NCI-H1092 treated with DMSO at 0.1 percent for 48 hours (cell line): ENCODE measurements at regions not wholly inside any gene's neighbourhood (a gene's known extent, or its start where the extent isn't known, plus 50 kb on each side); places are given as distances from the start of the nearest gene placed in this dataset.
"Not testable (repeated sequence)": the region's sequence is repeated elsewhere in the genome, so short reads cannot be mapped to it uniquely, and the experiment has no call there.

Source experiments
- DNase-seq: peaks from one replicate; lab custom pipeline; 2025; lab: John Stamatoyannopoulos, UW

DNA sequence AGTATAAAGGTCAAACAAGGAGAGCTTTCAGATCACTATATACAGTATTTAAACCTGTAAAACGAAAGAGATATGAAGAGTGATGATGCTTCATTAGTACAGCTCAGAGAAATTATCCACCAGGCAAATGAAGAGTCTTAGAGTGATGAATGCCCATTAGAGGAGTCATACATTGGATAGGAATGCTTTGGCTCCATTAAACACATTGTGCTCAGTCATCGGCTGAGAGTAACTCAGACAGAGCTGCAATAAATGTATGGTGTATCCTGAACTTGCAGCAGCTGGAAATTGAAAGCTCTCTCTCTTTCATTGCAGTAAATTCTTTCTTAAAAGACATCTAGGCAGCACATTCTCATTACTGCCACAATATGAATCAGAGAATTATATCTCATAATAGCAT, 340.8 kb upstream of the SPHKAP start:
- no peak for DNase-seq

GRCh38 chr2:228519561-228519960, 338.1 kb upstream of the SPHKAP start:
- DNase-seq = no peak

DNA sequence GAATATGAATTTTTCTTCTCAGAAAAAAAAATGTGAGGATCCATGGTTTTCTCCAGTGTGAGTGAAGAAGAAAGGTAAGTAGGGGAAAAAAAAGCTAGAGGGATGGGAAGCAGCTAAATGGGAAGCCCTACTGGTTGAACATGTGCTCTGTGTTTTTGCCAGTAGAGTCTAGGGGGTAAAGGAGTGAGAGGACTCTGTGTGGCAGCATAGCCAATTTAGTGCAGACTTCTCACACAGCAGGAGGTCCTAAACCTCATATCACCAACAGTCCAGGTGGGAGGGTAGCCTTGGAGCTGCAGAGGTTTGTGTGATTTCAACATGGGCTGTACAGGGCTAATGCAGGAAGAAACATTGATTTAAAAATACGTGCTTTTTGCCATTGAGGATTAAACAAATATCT, 334.5 kb upstream of the SPHKAP start:
- DNase-seq = no peak

DNA sequence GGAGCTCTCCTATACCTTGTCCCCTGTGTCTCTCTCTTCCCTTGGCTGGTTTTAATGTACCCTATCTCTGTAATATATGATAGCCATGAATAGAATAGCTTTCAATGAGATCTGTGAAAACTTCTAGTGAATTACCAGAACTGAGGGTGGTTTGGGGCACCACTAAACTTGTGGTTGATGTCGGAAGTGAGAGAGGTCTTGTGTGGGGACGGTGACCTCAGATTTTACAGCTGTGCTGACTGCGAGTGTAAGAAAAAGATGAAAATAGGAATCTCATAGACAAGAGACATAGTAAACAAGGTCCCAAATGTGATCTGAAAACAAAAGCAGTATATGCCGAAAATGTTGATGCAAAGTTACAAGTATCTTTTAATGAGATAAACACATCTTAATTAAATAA, 332.0 kb upstream of the SPHKAP start:
- DNase-seq = not testable (repeated sequence)

DNA sequence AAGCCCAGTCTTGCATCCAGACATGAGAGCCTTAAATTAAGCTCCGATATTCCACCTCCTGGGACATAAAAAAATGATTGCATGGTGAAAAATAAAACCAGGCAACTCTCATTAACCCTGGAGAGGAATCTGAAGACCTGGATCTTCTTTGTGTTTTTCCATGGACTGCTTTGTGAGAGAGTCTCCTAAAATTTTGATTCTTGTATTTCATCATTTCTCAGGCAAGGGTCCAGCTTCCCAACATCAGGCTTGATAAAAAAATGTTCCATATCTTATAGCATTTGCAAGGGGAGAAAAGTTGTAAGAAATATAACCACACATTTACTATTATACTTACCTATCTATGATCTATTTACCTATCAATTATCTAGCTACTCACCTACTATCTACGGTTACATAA, 327.5 kb upstream of the SPHKAP start:
- DNase-seq = no peak

GRCh38 chr2:228507870-228508269, 326.4 kb upstream of the SPHKAP start:
- no peak for DNase-seq

DNA sequence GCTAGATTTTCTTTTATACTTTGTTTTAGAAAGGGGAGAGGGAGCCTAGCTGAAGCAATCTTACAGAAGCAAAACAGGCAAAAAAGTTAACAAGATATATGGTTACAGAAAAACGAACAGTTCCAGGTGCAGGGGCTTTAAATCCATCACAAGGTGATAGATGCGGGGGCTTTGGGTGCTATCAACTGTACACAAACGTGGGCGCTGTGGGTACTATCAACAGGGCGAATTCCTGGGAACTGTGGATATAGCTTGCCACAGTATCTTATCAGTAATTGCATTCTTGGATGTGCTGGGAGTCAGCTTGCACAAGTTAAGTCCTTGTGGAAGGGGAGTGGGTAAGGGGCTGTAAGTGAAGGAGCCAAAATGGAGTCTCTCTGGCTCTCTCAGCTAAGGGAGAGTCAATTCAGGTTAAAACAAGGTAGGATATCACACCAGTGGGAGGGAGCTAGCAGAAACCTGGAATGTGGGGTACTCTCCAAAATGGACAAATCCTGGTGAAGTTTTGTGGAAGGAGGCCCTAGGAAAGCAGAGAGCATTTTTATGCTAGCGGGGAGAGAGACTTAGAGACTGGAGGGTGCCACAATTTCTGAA, 325.8 kb upstream of the SPHKAP start:
- DNase-seq = no peak

DNA sequence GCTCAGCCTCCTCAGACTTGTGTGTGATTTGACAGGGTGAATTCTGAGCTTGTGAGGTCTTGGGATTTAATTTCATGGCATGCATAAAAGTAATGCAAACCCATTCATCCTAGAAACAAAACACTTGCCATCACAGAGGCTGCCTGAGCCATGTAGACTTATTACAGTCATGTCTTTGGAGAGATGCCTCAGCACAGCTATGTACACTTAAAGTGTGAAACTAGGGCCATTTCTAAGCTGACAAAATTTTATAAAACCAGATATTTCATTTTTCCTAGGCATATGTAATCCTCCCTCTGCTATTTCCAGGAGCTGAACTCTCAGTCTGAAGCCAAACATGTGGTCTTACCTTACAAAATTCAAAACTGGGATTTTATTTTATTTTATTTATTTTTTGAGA, 322.2 kb upstream of the SPHKAP start:
- no peak for DNase-seq

- no peak for DNase-seq
Measured at GRCh38 chr2:228493852-228494251, 312.4 kb upstream of the SPHKAP start.

DNA sequence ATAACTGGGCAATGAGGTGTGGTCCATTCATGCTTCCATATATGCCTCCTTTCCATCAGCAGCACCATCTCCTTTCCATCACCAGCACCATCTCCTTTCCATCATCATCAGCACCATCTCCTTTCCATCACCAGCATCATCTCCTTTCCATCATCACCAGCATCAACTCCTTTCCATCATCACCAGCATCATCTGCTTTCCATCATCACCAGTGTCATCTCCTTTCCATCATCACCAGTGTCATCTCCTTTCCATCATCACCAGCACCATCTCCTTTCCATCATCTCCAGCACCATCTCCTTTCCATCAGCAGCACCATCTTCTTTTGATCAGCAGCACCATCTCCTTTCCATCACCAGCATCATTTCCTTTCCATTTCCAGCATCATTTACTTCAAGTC, 297.5 kb upstream of the SPHKAP start:
- DNase-seq = no peak

- no peak for DNase-seq
Measured at GRCh38 chr2:228474466-228474865, 293.0 kb upstream of the SPHKAP start.

- DNase-seq = no peak
Measured at GRCh38 chr2:228469721-228470120, 288.2 kb upstream of the SPHKAP start.

DNA sequence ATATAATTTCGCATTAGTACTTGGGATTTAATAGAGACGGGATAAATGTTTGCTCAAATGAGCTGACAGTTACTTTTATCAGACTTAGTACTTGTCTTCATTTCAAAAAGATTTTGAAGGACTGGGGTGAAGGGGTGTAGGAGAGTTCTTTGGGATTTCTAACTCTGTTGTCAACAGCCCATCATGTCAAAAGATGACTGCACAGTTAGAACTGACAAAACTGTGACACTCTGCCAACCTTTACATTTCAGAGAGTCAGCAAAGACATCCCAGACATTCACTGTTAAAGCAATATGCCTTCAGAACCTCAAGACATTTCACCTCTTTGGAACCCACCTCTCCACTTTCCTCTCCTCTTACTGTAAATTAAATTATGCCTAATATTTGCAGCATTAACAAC, 285.4 kb upstream of the SPHKAP start:
- no peak for DNase-seq

- no peak for DNase-seq
Measured at GRCh38 chr2:228465408-228465807, 283.9 kb upstream of the SPHKAP start.

DNA sequence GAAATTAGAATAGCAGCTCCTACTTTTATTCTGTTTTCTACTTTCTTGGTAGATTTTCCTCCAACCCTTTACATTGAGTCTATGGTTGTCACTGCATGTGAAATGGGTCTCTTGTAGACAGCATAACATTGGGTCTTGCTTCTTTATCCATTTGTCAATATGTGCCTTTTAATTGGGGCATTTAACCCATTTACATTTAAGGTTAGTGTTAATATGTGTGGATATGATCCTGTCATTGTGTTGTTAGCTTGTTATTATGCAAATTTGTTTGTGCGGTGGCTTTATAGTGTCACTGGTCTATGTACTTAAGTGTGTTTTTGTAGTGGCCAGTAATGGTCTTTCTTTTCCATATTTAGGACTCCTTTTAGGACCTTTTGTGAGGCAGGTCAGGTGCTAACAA, 276.9 kb upstream of the SPHKAP start:
- DNase-seq = no peak

GRCh38 chr2:228447266-228447915, 265.9 kb upstream of the SPHKAP start:
- DNase-seq = peak; percentile 77

- DNase-seq = peak; percentile 93
Measured at GRCh38 chr2:228446734-228447133, 265.2 kb upstream of the SPHKAP start.

GRCh38 chr2:228444161-228444560, 262.7 kb upstream of the SPHKAP start:
- no peak for DNase-seq

DNA sequence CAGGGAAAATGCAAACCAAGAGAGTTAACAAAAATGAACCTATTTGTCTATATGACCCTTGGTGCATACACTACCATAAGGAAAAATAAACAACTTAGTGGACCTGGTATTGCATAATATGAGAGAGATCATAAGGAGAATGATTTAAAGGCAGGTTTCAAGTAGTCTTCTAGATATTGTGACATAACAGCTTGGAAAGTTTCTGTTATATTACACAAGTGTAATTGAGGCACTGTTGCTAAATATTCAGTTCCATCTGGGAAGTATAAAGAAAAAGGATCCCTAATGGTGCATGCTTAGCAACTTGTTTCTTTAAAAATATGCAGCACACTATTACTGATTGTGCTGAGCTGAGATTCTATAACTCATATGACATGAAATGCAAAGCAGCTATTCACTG, 252.2 kb upstream of the SPHKAP start:
- no peak for DNase-seq

GRCh38 chr2:228432116-228432515, 250.6 kb upstream of the SPHKAP start:
- no peak for DNase-seq

- no peak for DNase-seq
Measured at GRCh38 chr2:228430986-228431385, 249.5 kb upstream of the SPHKAP start.

DNA sequence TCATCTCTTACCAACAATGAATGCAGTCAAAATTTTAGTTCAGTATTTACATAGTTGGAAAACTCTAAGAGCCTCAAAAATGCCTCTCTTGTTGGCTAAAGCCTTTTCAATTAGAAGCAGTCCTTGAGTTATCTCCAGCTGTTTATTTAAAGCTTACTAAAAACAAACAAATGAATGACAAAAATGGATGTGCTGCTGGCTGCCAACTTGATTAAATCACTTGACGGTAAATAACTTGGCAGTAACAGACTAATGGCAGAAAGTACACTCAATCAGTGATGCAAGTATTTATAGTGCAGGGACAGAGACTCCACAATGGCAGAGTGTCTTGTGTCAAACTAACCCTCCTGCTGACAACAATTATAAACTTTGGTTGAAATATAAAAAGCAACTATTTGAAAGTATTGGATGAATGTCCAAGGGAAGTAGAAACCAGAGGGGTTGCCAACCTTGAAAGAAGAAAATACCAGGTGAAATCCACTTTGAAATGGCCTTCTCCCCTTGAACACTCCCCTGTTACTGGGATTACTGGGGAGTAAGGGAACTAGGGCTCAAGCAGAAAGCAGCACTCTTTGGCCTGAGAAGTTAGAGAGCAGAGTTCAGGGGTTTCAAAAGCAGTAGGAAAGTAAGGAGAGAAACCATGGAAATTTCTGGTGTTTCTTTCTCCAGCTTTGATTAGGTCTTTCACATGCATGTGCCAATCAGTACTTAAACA, 245.2 kb upstream of the SPHKAP start:
- DNase-seq = no peak

- DNase-seq = not testable (repeated sequence)
Measured at GRCh38 chr2:228425411-228426060, 244.0 kb upstream of the SPHKAP start.
